HG02981 (cell line): ENCODE measurements at regions not wholly inside any gene's neighbourhood (a gene's known extent, or its start where the extent isn't known, plus 50 kb on each side); places are given as distances from the start of the nearest gene placed in this dataset.

Experiments
- ATAC-seq: cut with Tn5 transposase; IDR thresholded peaks from one replicate; pipeline ENCODE4 v1.9.1; 2021; ENCODE audit warnings: mild to moderate bottlenecking, moderate library complexity; ENCODE audit not compliant: unreplicated experiment

GRCh38 chr22:47658182-47658581, 895.7 kb downstream of the TBC1D22A start:
- ATAC-seq, result no peak

GRCh38 chr22:47657224-47657623, 894.8 kb downstream of the TBC1D22A start:
- ATAC-seq, result no peak

- no peak for ATAC-seq
Measured at GRCh38 chr22:47656806-47657205, 894.4 kb downstream of the TBC1D22A start.

- no peak for ATAC-seq
Measured at GRCh38 chr22:47655930-47656329, 893.5 kb downstream of the TBC1D22A start.

- no peak for ATAC-seq
Measured at GRCh38 chr22:47654922-47655491, 892.6 kb downstream of the TBC1D22A start.

GRCh38 chr22:47653921-47654320, 891.5 kb downstream of the TBC1D22A start:
- no peak for ATAC-seq

- ATAC-seq, result no peak
Measured at GRCh38 chr22:47651216-47651987, 889.0 kb downstream of the TBC1D22A start.

- ATAC-seq, result no peak
Measured at GRCh38 chr22:47647720-47648119, 885.3 kb downstream of the TBC1D22A start.

- no peak for ATAC-seq
Measured at GRCh38 chr22:47647181-47647580, 884.7 kb downstream of the TBC1D22A start.

- no peak for ATAC-seq
Measured at GRCh38 chr22:47645923-47646322, 883.5 kb downstream of the TBC1D22A start.

GRCh38 chr22:47645450-47645914, 883.0 kb downstream of the TBC1D22A start:
- no peak for ATAC-seq

GRCh38 chr22:47634347-47634746, 871.9 kb downstream of the TBC1D22A start:
- no peak for ATAC-seq

GRCh38 chr22:47633111-47633510, 870.7 kb downstream of the TBC1D22A start:
- no peak for ATAC-seq

GRCh38 chr22:47632701-47633100, 870.3 kb downstream of the TBC1D22A start:
- no peak for ATAC-seq

- ATAC-seq, result no peak
Measured at GRCh38 chr22:47631571-47632102, 869.2 kb downstream of the TBC1D22A start.

GRCh38 chr22:47630741-47631534, 868.5 kb downstream of the TBC1D22A start:
- no peak for ATAC-seq

GRCh38 chr22:47629791-47630655, 867.6 kb downstream of the TBC1D22A start:
- ATAC-seq, result no peak

GRCh38 chr22:47629273-47629711, 866.8 kb downstream of the TBC1D22A start:
- ATAC-seq, result no peak

- no peak for ATAC-seq
Measured at GRCh38 chr22:47628477-47629272, 866.2 kb downstream of the TBC1D22A start.
